Heart right ventricle (tissue), 16 donors: ENCODE measurements at regions not wholly inside any gene's neighbourhood (a gene's known extent, or its start where the extent isn't known, plus 50 kb on each side); places are given as distances from the start of the nearest gene placed in this dataset.
"Not testable (repeated sequence)": the region's sequence is repeated elsewhere in the genome, so short reads cannot be mapped to it uniquely, and the experiment has no call there.

ENCODE experiments used
- ATAC-seq, 8 donors: fragments of 200-7000 bp; cut with Tn5 transposase; one replicate each; pipeline ENCODE4 v1.9.1; 2020; ENCODE audit warnings: mild to moderate bottlenecking in 8 of 8, moderate library complexity in 8 of 8, moderate number of reproducible peaks in 1 of 8
- DNase-seq, 2 donors: peaks; one replicate each; pipeline ENCODE4 v3.0.0-alpha.2; 2020
- H3K27ac ChIP-seq, 10 donors: fragments of 200-600 bp; sonication (generic) in 2 of 10; one replicate each; pipeline versions ENCODE4 v1.5.0 to v1.8.0; 2020 to 2022; ENCODE audit warnings: mild to moderate bottlenecking in 3 of 10
- H3K27me3 ChIP-seq, 7 donors: fragments of 200-600 bp; one replicate each; pipeline ENCODE4 v1.8.0; 2021 to 2022; ENCODE audit warnings: mild to moderate bottlenecking in 2 of 7
- H3K36me3 ChIP-seq, 9 donors: fragments of 200-600 bp; sonication (generic) in 1 of 9; one replicate each; pipeline versions ENCODE4 v1.5.0 to v1.8.0; 2020 to 2022; ENCODE audit warnings: mild to moderate bottlenecking in 2 of 9
- H3K4me1 ChIP-seq, 9 donors: fragments of 200-600 bp; sonication (generic) in 1 of 9; one replicate each; pipeline versions ENCODE4 v1.5.0 to v1.8.0; 2020 to 2022; ENCODE audit warnings: mild to moderate bottlenecking in 4 of 9
- H3K4me3 ChIP-seq, 10 donors: fragments of 200-600 bp; sonication (generic) in 2 of 10; one replicate each; pipeline versions ENCODE4 v1.5.0 to v1.8.0; 2020 to 2022; ENCODE audit warnings: mild to moderate bottlenecking in 7 of 10, moderate library complexity in 2 of 10
- H3K9me3 ChIP-seq, 11 donors: fragments of 200-600 bp in 10 of 11; sonication (generic) in 2 of 11; one replicate each; pipeline versions ENCODE4 v1.5.0 to v1.8.0; 2013 to 2022; ENCODE audit warnings: mild to moderate bottlenecking in 2 of 11, control low read depth in 1 of 11, moderate library complexity in 1 of 11
- CTCF ChIP-seq, 9 donors: fragments of 200-600 bp; sonication (generic) in 2 of 9; IDR thresholded peaks; one replicate each; pipeline versions ENCODE4 v1.5.0 to v1.8.0; 2021 to 2022; ENCODE audit warnings: antibody characterized with exemption in 9 of 9, mild to moderate bottlenecking in 5 of 9, moderate library complexity in 1 of 9
- WGBS, 2 donors: extraction: QIAGEN DNeasy Blood & Tissue Kit; methylation state at CpG; one replicate each; pipeline ENCODE4 v1.1.7; 2013; ENCODE audit warnings: inconsistent platforms in 1 of 2; 5-methylcytosine and 5-hydroxymethylcytosine counted together
- intact Hi-C, 10 donors: fragments of 100-400 bp; cut with DNase I; formaldehyde crosslinking; loops; one replicate each; pipeline versions ENCODE4 v1.11.1 to v1.14.2; 2022
- donor health status: Arrhythmogenic right ventricular cardiomyopathy.
- donor health status: ischemic (EF 13 %, LVEDD 7.1; RV severe dilation, severe dysfunction).
- donor health status: healthy with polysubstance abuse.
- donor health status: DM: no; HTN: yes; CAD: no.
- donor health status: DM: no; HTN: no; CAD: no.
- donor health status: ischemic (EF 25% LVEDD 6.9; RV normal size, moderate dysfunction).
- donor health status: ischemic (EF 25% LVEDD 5.7; RV mildly dilated, moderate dysfunction).
- donor health status: healthy.
- donor health status: DM: yes; HTN: yes; CAD: no.
- donor health status: Ischemic cardiomyopathy.
- donor health status: ischemic (EF 35%, LVEDD 5.7; RV mildly dilated, moderate dysfunction).
- donor health status: nonischemic (EF 11% LVEDD 7.7; RV severe dilation, severe dysfunction).
- donor health status: DM: yes; HTN: yes; CAD: no.
- donor health status: PGD.
- donor health status: ischemic (EF 29% LVEDD 5.4; RV normal size, mild dysfunction).
- donor health status: nonischemic (EF 23%, LVEDD 6.1; RV moderate dilation, normal function).

- H3K27ac ChIP-seq, result no peak overlapping the region
- no peak overlapping the region for H3K4me3 ChIP-seq
- ATAC-seq (no peak), DNase-seq (peak in 1 of 2 donors; percentile 1)
- peaks cover 0 to 86% (median 3%) of the 10 kb centered on the region in 11 donors for H3K9me3 ChIP-seq
- TF ChIP-seq CTCF (IDR thresholded peaks at IDR 0.05), result no peak
- H3K27me3 ChIP-seq, result no peaks in the 10 kb centered on the region
- H3K4me1 ChIP-seq, result no peaks in the 10 kb centered on the region
- intact Hi-C loops, result no loop called here
- 62 to 75% methylated on average over 5 of the region's 5 CpGs for WGBS, 2 donors
- no peaks in the 10 kb centered on the region for H3K36me3 ChIP-seq
Measured at GRCh38 chr15:25250011-25250596, 188.7 kb downstream of the UBE3A start.

- intact Hi-C loops, result no loop called here
- no peak for DNase-seq
- H3K4me3 ChIP-seq, result no peak overlapping the region
- no peak overlapping the region for H3K27ac ChIP-seq
- ATAC-seq, result no peak
- WGBS, 2 donors, result 86 to 91% methylated on average over 14 of the region's 14 CpGs
- peaks cover 0 to 86% (median 3%) of the 10 kb centered on the region in 11 donors for H3K9me3 ChIP-seq
- H3K36me3 ChIP-seq, result peaks cover 0 to 5% (median 0%) of the 10 kb centered on the region in 9 donors
- no peaks in the 10 kb centered on the region for H3K27me3 ChIP-seq
- no peak for TF ChIP-seq CTCF (IDR thresholded peaks at IDR 0.05)
- H3K4me1 ChIP-seq, result no peaks in the 10 kb centered on the region
Measured at GRCh38 chr15:25250906-25251622, 187.8 kb downstream of the UBE3A start.

- no peak overlapping the region for H3K27ac ChIP-seq
- ATAC-seq (no peak), DNase-seq (no peak)
- H3K4me1 ChIP-seq, result no peaks in the 10 kb centered on the region
- H3K4me3 ChIP-seq, result no peak overlapping the region
- no peaks in the 10 kb centered on the region for H3K27me3 ChIP-seq
- intact Hi-C loops, result no loop called here
- 82 to 83% methylated on average over 17 of the region's 17 CpGs for WGBS, 2 donors
- peaks cover 0 to 6% (median 0%) of the 10 kb centered on the region in 9 donors for H3K36me3 ChIP-seq
- TF ChIP-seq CTCF (IDR thresholded peaks at IDR 0.05), result no peak
- peaks cover 0 to 86% (median 6%) of the 10 kb centered on the region in 11 donors for H3K9me3 ChIP-seq
Measured at GRCh38 chr15:25251700-25252390, 187.0 kb downstream of the UBE3A start.

DNA sequence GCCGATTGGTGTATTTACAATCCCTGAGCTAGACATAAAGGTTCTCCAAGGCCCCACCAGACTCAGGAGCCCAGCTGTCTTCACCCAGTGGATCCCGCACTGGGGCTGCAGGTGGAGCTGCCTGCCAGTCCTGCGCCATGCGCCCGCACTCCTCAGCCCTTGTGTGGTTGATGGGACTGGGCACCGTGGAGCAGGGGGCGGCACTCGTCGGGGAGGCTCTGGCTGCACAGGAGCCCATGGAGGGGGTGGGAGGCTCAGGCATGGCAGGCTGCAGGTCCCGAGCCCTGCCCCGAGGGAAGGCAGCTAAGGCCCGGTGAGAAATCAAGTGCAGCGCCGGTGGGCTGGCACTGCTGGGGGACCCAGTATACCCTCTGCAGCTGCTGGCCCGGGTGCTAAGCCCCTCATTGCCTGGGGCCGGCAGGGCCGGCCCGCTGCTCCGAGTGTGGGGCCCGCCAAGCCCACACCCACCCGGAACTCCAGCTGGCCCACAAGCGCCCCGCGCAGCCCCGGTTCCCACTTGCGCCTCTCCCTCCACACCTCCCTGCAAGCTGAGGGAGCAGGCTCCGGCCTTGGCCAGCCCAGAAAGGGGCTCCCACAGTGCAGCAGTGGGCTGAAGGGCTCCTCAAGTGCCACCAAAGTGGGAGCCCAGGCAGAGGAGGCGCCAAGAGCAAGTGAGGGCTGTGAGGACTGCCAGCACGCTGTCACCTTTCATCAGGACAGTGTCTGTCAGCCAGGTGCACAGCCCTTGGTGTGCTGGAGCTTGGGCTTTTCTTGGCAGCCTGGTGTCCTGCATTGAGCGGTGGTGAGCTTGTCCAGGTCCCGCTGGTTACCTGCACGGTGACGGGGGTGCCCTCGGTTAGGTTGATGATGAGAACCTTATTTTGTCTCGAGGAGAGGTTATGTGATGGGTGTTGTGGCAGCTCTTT is 185.5 kb downstream of the UBE3A start:
- DNase-seq, H3K27ac ChIP-seq, H3K4me3 ChIP-seq, H3K27me3 ChIP-seq, ATAC-seq, H3K4me1 ChIP-seq, intact Hi-C loops, H3K36me3 ChIP-seq: not testable (repeated sequence)
- 91 to 93% methylated on average over 29 to 35 of the region's 35 CpGs for WGBS, 2 donors
- peaks cover 0 to 90% (median 9%) of the 10 kb centered on the region in 11 donors for H3K9me3 ChIP-seq
